ENCODE measurements at regions not wholly inside any gene's neighbourhood (a gene's known extent, or its start where the extent isn't known, plus 50 kb on each side); places are given as distances from the start of the nearest gene placed in this dataset.
"Not testable (repeated sequence)": the region's sequence is repeated elsewhere in the genome, so short reads cannot be mapped to it uniquely, and the experiment has no call there.

- no peak for DNase-seq (ENCODE audit: low read depth)
Measured at GRCh38 chr2:161067846-161068350, 92.3 kb upstream of the TANK start.

DNA sequence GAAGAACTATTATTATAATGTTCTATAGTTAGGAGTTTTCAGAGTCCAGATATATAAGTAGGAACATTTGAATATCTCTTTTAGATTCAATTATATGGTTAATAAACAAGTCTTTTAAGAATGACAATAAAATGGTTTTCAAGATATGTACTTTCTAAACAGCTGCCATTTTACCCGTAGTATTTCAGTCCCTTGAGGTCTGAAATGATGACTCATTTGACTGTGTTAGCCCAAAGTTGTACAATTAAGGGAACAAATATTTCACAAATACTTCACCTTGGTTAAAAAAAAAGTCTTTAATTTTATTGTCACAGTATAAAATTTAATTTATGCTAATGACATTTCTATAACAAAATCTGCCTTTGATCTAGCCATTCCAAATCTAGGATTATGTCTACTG is 91.6 kb upstream of the TANK start:
- no peak for DNase-seq (ENCODE audit: low read depth)

DNA sequence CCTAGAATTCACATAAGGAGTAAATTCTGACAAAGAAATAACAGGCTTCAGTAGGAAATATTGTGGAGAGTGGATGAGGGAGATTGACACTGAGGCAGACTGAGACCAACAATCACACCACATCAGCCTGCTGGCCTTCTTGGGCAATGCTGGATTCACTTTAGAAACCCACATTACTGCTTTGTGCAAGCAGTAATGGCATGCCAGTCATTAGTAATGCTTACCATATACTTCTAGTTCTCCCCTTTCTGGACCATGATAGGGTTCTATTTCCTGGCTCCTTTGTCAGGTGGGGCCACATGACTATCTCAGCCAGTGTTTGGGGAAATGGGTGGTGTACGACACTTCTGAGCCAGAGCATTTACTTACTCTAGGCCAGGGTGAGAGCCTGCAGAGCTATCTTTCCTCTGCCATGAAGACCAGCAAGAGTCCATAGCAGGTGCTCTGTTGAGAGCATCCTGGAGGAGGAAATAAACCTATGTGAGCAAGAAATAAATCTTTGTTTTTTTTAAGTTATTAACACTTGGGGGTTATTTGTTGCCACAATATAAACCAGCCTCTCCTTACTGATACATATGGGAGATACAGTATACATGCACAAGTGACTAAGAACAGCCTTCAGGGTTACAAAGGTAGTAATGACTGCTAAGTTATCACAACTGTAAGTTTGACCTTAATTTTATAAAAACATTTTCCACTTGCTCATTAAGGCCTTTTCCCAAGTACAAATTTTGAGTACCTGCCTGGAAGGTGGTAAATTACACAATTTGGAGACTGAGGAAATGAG is 89.3 kb upstream of the TANK start:
- no peak for DNase-seq (ENCODE audit: low read depth)

DNA sequence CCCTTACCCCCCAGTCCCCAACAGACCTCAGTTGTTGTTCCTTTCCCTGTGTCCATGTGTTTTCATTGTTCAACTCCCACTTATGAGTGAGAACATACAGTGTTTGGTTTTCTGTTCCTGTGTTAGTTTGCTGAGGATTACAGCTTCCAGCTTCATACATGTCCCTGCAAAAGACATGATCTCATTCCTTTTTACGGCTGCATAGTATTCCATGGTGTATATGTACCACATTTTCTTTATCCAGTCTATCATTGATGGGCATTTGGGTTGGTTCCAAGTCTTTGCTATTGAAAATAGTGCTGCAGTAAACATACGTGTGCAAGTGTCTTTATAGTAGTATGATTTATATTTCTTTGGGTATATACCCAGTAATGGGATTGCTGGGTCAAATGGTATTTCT is 87.8 kb upstream of the TANK start:
- not testable (repeated sequence) for DNase-seq (ENCODE audit: low read depth)

GRCh38 chr2:161075701-161076100 is 84.5 kb upstream of the TANK start:
- no peak for DNase-seq (ENCODE audit: low read depth)

- DNase-seq (ENCODE audit: low read depth): no peak
Measured at GRCh38 chr2:161076936-161077335, 83.3 kb upstream of the TANK start.

DNA sequence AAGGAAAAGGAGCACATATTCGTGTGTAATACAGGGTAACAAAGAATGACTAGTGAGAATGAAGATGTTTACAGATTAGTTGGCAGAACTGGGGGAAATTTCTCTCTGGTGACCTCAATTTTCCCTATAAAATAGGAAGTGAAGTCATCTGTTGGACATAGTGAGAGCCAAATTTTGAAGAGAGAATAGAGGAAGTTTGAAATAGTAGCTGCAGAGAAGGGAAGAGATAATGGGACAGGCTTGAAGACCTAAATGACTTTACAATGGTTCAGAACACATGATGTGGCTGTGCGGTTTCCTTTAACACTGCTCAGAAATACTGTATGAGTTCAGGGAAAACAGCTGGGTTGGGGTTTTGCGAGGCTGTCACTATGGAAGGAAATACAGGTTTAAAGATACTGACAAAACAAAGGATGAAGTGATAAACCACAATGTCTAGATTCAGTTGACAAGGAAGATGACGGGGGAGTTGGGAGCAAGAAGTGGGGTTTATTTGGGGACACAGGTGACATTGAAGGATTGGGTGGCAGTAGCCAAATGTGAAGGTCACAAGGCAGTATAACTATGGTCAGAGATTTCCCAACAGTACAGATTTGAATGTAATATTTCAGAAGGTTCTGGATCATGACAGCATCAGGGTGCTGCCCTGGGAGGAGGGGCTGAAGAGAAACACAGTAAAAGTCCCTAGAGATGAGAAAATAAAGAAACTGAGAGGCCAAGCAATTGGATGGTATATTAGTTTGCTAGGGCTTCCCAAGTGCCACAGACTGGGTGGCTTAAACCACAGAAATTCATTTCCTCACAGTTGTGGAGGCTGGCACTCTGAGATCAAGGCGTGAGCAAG is 82.6 kb upstream of the TANK start:
- peak; percentile 56 for DNase-seq (ENCODE audit: low read depth)

GRCh38 chr2:161078211-161078539 is 82.1 kb upstream of the TANK start:
- no peak for DNase-seq (ENCODE audit: low read depth)

DNA sequence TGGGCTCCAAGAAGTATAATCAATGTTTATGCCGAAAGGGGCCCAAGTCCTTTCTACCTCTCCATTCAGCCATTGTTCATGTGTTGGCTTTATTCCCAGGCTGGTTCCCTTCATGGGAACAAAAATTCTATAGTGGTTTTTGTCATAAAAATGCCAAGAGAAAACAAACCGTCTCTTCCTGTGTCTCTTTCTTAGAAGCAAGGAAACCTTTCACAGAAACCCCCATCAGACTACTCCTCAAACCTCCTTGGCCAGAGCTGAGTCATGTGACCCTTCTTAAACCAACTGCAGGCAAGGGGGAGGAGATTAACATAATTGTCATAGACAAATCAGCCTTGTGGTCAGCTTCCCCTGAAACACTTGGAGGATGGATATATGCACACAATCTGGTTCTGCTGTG is 75.1 kb upstream of the TANK start:
- DNase-seq (ENCODE audit: low read depth): no peak

- DNase-seq (ENCODE audit: low read depth): no peak
Measured at GRCh38 chr2:161088658-161089350, 71.4 kb upstream of the TANK start.

DNA sequence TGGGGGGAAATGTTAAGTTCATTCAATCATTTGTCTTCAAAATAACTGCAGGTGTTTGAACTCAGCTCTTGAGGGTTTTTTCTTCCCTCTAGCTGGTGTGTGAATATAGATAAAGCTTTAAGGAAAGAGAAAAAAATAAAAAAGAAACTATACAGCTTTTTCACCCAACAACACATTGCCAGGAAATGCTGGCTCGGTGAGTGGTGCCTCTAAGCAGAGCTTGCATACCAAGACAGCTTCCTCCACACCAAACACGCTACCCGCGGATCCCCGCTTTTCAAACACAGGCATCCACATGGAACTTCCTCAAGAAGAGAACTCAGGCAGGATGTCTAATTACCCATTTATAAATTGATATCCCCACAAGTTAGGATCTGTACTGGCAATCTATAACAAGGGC is 69.8 kb upstream of the TANK start:
- DNase-seq (ENCODE audit: low read depth): no peak

DNA sequence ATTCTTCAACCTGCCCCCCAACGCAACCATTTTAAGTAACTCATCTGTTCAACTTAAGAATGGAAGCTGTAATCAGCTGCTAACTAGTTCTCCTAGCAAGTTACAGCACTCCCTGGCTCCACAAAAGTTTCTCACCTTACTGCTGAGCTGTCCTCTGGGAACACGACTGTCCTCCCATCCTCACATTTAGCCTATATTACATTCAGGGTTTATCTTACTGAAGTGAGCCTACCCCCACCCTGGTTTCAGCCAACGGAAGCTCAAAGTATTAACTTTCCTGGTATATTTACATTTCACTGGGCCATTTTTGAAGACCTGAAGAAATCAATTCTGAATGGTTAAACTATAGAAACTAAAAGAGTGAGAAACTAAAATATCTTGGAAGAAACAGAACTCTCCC is 64.9 kb upstream of the TANK start:
- no peak for DNase-seq (ENCODE audit: low read depth)

- no peak for DNase-seq (ENCODE audit: low read depth)
Measured at GRCh38 chr2:161096336-161096735, 63.9 kb upstream of the TANK start.

DNA sequence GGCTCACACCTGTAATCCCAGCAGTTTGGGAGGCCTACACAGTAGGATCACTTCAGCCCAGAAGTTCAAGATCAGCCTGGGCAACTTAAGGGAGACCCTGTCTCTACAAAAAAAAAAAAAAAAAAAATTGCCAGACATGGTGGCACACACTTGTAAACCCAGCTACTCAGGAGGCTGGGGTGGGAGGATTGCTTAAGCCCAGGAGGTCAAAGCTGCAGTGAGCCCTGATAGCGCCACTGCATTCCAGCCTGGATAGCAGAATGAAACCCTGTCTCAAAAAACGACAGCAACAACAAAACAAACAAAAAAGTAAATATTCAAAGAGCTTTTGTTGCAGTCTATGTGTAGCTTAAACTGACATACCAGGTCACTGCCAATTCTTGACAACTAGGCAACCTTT is 63.1 kb upstream of the TANK start:
- DNase-seq (ENCODE audit: low read depth): no peak

- no peak for DNase-seq (ENCODE audit: low read depth)
Measured at GRCh38 chr2:161100211-161100895, 59.9 kb upstream of the TANK start.

DNA sequence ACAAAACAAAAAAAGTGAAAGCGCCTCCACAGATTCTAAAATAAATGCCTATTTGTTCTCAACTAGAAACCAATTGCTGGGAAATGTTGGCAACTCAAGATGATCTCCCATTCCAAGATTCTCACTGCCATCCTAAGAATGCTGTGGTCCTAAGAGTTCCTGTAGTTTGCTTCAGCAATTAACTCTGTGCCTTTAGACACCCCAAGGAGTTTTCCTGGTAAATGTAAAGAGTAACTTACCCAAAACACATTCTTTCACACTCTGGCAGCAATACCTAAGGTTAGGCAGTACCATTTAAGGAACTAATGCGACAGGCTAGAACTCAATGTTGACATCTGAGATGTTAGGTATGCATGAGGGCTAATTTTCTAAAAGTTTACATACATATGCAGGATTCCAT is 58.8 kb upstream of the TANK start:
- DNase-seq (ENCODE audit: low read depth): no peak

- DNase-seq (ENCODE audit: low read depth): no peak
Measured at GRCh38 chr2:161102770-161103450, 57.3 kb upstream of the TANK start.

- no peak for DNase-seq (ENCODE audit: low read depth)
Measured at GRCh38 chr2:161103451-161103831, 56.8 kb upstream of the TANK start.

GRCh38 chr2:161104054-161104553 is 56.1 kb upstream of the TANK start:
- DNase-seq (ENCODE audit: low read depth): no peak

DNA sequence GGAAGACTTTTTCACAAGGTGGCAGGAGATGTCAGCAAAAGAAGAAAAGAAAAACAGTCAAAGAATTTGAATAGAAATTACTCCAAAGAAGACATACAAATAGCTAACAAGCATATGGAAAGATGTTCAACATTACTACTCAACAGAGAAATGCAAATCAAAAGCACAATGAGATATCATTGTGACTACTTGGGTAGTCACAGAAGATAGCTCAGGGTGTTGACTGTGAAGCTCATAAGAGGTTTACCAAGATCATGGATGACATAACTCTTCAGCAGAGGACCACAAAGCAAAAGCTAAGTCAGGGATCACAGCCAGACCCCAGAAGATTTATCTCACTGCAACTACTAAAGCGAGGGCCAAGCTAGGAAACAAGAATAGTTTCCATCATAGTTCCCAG is 53.0 kb upstream of the TANK start:
- no peak for DNase-seq (ENCODE audit: low read depth)
